Endometrium (tissue), 2 donors: ENCODE measurements at regions not wholly inside any gene's neighbourhood (a gene's known extent, or its start where the extent isn't known, plus 50 kb on each side); places are given as distances from the start of the nearest gene placed in this dataset.

Experiments
- FAIRE-seq: peaks from 2 replicates; lab custom pipeline; 2012; peaks lifted over from hg19 to GRCh38; lab: Jason Lieb, UNC
- donor health status: control.
- donor health status: control.

DNA sequence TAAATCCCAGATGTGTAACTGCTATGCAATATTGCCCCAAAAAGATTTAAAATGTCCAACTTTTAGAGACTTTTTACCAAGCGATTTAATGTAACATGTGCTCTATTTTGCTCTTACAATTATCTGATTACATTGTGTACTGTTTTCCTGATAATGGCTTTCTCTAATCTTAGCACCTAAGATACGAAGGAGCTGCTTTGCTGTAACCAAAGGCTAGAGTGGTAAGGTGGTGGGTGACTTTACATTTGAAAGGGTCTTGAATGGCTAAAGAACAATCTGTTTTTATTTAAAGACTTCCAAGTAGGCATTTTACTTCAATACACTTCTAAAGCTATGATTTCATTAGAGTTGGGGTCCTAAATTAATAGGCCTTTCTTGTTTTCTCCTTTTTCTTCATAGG, 1201.6 kb upstream of the MAP3K7 start:
- no peak for FAIRE-seq

DNA sequence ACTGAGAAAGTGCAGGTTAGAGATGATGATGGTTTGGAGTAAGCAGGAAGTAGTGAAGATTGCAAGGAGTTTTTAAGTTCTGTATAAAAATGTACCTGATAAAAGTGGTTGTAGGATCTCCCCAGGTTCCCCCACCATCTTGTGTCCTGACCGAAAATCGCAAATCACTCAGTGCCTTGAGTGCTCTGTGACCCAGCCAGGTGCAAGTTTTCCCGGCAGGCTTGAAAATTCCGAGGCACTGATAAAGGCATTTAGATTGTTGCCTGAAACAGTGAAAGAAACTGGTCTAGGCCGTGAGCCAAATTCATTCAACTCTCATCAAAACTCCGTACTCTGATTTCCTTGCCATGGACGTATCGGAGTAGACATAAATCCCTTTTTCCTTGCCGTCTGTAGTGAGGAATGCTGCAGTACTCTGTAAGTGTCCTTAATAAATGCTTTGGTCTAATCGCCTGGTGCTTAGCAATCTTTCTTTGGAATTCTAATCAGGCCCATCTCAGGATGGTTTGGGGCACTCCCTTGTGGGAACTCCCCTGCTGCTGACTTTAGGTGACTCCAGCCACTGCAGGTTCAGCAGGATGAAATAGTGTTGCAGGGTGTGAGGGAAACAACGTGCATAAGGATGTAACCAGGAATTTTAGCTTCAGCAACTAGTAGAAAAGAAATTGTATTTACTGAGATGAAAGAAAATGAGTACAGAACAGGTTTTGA, 1199.8 kb upstream of the MAP3K7 start:
- no peak for FAIRE-seq

DNA sequence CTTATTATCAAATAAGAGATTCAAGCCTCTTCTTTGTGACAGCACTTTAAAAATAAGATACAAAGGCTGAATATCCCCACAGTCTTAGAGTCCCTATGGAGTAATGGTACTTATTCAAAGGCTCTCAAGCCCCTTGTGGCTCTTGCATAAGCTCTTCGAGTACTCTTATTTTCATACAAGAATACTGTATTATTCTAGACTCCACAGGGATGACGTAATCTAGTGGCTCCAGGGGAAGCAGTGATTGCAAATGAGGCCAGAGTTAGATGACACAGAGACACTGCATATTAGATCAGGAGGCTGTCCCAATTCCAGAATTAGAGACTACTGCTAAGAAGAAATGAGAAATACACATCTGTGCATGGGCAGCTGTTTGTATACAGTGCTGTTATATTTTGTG, 1195.9 kb upstream of the MAP3K7 start:
- no peak for FAIRE-seq

DNA sequence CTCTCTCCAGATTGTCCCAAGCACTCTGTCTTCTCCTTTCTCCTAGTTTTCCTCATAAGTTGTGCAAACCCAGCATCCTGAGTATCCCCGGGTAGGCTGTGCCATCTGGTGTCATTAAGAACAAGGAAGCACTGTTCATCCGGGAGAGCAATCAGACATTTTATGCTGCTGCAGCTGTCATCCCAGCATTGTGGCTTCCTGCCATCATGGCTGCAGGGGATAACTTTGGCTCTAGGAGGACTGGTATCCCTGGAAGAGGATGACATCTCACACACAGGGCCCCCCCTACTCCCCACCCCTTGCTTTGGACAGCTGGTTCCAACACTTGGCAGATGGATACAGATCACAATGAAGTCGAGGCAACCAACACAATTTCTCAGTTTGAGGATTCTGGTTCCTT, 1195.1 kb upstream of the MAP3K7 start:
- FAIRE-seq: no peak

DNA sequence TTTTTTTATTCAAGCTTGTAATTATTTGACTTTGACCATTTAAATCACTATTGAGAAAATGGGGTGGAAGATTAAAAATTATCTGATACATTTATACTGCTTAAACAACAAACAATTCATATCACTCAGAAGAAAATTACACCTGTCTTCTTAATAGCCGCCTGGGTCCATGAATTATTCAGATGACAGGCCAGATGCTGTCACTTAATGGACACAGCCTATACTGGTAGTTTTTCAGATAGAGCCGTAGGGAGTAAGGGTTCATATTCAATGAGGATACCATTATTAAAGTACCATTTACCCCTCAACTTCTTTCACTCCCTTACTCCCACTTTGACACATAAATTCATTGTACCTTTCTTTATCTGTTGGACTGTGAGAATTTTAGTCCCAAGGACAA, 1193.4 kb upstream of the MAP3K7 start:
- no peak for FAIRE-seq

DNA sequence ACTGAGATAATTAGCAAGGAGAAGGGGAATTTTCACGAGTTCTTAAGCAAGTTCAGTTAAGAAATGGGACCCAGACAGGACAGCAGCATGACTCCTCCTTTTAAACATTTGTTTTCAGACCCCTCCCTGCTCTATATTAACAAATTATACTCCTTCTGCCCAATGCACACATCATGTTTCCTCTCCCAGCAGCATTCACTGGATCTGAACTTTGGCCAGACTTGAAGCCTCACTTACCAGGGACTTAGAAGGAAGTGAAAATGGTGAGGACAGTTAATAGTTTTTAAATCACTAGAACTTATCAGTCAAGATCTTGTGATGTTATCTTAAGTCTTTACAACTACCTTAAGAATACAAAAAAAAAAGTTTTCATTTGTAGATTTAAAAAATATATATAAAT, 1174.7 kb upstream of the MAP3K7 start:
- FAIRE-seq: no peak

DNA sequence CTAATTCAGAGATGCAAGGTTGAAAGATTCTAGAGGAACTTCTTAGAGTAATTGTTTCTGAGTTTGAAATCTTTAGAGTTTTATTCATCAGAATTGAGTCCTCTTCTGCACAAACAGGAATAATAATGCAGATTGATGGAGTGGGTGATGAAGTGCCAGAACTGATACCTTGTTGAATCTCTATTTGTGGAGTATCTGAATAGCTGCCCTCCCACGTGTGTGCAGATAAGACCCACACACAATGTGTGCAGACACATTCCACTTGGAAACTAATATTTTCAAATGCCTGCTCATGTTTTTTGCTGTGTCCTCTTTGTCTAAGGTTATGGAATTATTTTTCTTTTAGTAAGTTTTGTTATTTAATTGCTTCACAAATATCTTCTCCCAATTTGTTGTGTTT, 1167.8 kb upstream of the MAP3K7 start:
- no peak for FAIRE-seq

DNA sequence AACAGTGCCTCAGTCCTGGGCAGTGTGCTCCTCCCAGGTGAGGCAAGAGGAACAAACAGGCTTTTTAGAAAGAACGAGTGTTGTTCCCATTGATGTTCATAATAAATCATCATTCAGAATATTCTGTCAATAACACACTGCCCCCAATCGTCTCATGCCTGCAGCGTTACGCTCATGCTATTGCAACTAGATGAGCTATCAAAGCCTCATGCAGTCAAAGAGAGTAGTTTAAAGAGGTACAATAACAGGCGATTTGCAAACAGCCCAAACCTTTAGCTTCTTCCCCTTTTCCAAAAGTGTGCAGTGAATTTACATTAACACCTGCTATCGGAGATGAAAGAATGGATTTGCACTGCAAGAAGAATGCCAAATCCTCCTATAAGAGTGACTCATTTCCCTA, 1164.7 kb upstream of the MAP3K7 start:
- FAIRE-seq: no peak

DNA sequence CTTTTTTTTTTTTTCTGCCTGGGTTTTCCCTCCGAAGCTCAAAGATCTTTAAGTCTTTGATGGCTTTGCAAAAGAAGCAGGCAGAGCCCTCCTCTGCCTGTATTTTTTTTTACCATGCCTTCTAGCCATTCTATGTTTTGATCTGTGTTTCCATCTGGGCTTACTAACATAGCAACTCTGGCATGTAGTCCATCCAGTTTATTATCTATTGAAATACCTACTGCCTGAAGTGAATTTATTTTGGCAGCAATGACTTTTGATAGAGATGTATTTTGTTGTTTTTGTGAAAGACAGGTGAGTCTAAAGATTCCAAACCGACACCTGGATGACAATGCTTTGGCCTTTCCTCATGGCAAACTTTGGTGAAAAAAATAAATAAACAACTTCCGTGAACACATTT, 1157.7 kb upstream of the MAP3K7 start:
- FAIRE-seq: no peak

DNA sequence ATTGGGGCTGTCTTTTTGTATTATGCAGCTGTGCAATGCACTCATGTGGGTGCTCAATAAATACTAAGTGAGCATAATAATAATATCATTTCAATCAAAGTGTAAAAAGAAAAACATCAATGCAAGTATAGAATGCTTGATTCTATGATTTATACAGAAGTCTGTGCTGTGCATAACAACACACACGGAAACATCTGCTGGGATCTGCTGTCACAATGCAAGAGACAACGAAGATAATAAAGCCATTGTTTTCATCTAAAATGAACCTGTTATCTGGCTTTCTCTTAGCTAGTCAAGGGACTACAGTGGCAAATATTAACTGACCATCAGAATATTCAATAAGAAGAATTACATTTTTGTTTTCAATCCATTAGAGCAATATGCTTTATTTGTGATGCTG, 1156.9 kb upstream of the MAP3K7 start:
- FAIRE-seq: no peak

DNA sequence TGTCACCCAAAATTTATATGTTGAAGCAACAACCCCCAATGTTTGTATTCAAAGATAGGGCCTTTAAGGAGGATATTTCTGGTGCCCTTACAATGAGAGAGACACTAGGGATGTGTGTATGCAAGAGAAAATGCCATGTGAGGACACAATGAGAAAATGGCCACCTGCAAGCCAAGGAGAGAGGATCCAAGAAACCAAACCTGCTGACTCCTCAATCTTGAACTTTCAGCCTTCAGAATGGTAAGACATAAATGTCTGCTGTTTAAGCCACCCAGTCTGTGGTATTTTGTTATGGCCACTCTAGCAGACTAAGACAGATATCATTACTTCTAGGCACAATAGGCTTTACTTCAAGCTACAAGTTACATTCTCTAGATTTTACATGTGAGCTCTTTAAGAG, 1145.1 kb upstream of the MAP3K7 start:
- FAIRE-seq: no peak

DNA sequence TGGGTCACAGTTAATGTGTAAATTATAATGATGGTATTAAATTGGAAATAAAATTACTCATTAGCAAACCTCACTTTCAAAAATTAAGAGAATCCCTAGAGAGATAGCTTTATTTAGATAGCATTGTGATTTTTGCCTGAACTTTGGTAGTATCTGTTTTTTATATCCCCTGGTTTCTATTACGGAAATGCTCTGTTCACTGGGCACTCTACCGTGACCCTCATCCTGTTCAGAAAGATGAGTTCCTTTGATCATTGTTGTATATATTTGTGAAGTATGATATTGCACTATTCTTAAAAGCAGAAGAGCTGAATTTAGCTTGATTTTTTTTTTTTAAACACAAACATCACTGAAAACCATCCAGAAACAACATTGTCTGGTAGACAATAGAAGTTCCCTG, 1143.8 kb upstream of the MAP3K7 start:
- FAIRE-seq: no peak

DNA sequence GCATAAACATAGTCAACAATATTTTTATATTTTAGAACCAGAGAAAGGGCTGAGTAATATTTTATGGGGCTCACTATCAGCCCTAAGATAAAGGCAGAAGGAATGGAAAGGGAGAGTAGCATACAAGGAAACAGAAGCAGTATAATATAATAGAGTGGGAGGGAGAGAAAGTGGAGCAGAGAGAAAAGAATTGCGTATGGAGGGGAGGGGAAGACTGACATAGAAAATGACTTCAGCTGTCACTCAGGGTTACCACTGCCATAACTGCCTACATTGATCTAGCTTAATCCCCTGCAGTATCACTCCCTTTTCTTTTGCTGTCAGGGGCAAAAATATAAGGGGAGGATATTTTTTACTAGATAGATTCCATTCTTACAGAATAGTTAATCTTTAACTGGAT, 1133.5 kb upstream of the MAP3K7 start:
- FAIRE-seq: no peak

DNA sequence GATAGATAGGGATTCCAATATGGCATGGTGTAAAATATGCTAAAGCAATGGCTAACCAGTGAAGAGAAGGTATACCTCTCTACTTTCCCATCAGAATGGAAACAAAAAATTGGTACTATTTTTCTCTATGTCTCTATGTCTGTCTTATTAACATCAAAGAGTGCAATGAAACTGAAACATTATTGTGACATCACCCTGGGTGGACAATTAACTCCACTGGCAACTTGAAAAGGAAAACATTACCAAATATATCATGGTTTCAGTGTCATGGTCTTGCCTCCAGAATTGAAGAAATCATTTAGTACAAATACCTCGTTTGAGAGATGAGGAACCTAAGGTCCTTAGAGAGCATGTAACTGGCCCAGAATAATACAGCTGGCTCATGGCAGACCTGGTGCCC, 1132.5 kb upstream of the MAP3K7 start:
- no peak for FAIRE-seq

DNA sequence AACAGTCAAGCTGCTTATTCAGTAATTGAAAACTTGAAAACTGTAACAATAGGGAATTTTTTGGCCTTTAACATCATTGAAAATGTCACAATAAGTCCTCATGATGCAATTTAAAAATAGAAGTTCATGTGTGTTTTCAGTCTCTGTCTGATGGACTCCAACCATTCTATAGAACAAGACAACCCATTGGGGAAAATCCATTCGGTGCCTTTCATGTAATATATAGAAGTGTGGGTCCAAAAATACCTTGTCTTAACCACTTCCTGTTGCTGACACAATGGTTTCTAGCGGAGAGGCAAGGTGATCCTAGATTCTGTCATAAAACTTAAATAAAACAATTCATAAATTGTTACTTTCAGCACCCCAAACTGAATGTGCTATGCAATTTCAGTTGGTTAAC, 1131.3 kb upstream of the MAP3K7 start:
- no peak for FAIRE-seq

DNA sequence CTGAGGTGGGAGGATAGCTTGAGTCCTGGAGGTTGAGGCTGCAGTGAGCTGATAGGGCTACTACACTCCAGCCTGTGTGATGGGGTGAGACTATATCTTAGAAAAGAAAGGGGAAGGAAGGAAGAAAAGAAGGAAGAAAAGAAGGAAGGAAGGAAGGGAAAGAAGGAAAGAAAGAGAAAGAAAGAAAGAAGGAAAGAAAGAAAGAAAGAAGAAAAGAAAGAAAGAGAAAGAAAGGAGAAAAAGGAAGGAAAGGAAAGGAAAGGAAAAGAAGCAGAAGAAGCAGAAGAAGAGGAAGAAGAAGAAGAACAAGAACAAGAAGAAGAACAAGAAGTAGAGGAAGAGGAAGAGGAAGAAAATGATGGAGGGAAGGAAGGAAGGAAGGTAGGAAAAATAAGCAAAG, 1130.2 kb upstream of the MAP3K7 start:
- FAIRE-seq: no peak

DNA sequence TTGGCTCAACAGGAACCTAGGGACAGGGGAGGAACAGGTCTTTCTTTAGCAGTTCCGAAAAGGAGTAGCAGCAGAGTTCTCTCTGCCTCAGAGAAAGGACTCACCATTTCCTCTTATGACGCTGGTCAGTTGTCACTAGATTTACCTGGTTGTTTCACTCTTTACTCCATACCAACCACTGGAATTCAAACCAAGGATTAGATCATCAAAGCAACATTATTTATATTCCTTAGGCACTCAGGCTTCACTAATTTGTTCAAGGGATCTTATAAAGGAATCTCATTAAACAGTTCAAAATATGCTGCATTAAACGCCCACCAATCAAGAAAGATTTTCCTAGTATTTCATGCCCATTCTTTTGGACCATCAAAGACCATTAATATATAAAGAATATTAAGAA, 1129.5 kb upstream of the MAP3K7 start:
- no peak for FAIRE-seq

DNA sequence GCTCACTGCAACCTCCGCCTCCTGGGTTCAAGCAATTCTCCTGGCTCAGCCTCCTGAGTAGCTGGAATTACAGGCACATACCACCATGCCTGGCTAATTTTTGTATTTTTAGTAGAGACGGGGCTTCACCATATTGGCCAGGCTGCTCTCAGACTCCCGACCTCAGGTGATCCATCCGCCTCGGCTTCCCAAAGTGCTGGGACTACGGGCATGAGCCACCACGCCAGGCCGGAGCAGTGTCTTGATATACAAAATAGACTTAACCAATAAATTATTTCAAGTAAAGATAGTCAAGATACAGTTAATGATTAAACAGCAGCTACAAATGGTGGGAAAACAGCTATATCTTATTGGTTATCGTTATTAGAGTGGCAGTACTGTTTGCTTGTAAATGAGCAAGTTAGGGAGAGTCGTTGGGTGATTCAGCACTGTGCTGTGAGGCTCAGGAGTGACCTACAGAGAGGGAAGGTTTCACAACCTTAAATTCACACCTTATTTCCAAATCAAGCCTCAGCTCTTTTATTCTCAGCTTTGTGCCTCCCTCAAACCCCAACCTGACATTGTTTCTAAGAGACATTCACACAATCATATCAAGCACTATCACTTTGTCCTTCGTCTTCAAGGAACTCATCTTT, 1128.4 kb upstream of the MAP3K7 start:
- FAIRE-seq: no peak

DNA sequence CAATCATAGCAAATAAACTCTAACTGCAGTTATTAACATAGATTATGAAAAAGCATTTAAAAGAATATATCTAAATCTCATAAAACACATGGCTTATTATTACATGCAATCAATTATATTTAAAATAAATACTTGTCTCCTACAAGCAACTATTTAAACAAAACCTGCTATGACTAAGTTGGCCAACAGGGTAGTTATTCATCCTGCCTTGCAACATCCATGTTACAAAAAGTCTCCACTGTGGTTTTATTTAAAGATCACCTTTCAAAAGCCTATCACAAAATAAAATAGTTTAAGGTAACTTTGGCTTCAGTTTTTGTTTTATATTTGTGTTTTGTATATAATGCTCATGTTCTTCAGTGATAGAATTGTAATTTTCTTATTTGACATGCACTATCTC, 1127.0 kb upstream of the MAP3K7 start:
- no peak for FAIRE-seq

DNA sequence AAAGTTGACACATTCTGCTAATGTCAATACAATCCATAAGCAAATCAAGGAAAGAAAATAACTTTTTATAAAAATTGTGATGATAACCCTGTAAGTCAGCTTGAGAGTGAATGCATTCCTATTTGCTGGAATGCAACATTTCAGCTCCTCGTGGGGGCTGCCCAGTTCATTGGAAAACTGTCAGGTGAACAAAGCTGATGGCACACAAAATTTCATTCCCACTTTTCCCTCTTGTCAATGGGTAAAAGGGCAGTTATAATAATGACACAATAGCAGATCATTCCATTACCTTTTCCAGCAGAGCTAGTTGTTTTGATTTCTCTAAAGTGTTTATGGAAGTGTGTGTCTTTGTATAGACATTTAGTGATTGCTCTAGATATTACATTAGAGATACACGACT, 1124.6 kb upstream of the MAP3K7 start:
- FAIRE-seq: no peak

DNA sequence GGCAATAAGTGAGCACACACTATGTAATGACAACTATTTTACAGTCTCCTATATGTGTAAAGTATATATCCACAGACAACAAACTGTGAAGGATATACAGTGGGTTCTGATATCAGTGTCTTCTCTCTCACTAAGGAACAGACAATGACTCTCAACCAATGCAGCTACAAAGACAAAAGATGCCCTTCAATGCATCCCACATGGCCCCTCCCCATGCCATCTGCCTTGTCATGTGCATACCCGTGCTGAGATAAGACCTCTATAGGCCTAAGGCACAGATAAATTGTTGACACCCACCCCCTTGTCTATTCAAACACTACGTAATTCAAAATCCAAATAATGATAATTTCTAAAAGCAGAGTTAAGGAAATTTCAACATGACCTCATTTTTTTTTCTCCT, 1123.5 kb upstream of the MAP3K7 start:
- no peak for FAIRE-seq

DNA sequence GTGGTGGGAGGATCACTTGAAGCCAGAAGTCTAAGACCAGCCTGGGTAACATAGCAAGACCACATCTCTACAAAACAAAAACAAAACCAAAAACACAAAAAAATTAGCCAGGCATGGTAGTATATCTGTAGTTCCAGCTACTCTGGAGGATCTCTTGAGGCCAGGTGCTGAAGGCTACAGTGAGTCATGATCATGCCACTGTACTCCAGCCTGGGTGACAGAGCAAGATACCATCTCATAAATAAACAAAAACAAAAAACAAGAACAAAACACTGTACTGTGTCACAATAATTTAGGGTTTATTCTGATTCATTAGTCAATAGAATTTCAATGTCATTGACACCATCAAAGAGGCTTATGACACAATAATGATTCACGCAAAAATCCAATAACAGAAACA, 1121.7 kb upstream of the MAP3K7 start:
- no peak for FAIRE-seq

DNA sequence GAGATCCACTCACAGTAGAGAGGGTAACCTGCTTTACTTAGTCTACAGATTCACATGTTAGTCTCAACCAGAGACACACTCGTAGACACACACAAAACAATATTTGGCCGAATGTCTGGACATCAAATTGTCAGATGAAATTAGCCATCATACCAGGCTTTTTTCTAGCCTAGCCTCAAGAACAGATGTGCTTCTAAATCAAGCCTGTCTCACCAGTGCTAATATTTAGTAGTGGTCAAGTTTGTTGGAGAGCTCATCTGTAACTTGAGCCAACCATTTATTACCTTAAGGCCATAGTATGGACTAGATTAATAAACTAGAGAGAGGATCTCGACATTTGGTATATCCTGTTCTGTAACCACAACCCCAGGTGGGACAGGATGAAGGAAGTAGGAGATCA, 1118.8 kb upstream of the MAP3K7 start:
- FAIRE-seq: no peak

DNA sequence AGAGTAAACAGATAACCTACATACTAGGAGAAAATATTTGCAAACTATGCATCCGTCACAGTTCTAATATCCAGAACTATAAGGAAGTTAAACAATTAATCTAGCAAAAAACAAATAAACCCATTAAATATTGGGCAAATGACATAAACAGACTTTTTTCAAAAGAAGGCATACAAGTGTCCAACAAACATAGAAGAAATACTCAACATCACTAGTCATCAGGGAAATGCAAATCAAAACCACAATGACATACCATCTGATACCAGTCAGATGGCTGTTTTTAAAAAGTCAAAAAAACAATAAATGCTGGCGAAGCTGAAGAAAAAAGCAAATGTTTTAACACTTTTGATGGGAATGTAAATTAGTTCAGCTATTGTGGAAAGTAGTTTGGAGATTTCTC, 1117.7 kb upstream of the MAP3K7 start:
- FAIRE-seq: no peak
